PC-9 (cell line): ENCODE measurements at regions not wholly inside any gene's neighbourhood (a gene's known extent, or its start where the extent isn't known, plus 50 kb on each side); places are given as distances from the start of the nearest gene placed in this dataset.

ENCODE experiments used
- CTCF ChIP-seq: fragments of 200-600 bp; sonication (generic); conservative IDR thresholded peaks from 2 replicates; pipeline ENCODE4 v1.6.1; 2017; ENCODE audit warnings: mixed run types, antibody characterized with exemption, mild to moderate bottlenecking, moderate library complexity
- EZH2 ChIP-seq: fragments of 200-600 bp; sonication (generic); IDR thresholded peaks from 2 replicates; pipeline ENCODE4 v1.8.0; 2017; ENCODE audit warnings: antibody characterized with exemption, low read depth

- TF ChIP-seq CTCF (no peak), EZH2 (no peak)
Measured at GRCh38 chr3:1587426-1587825, 494.6 kb downstream of the CNTN6 start.
